Vagina (tissue), 2 donors: ENCODE measurements at regions not wholly inside any gene's neighbourhood (a gene's known extent, or its start where the extent isn't known, plus 50 kb on each side); places are given as distances from the start of the nearest gene placed in this dataset.

ENCODE experiments used
- POLR2A ChIP-seq, 2 donors: fragments of 450-650 bp; IDR thresholded peaks; one replicate each; pipeline ENCODE4 v1.6.1; 2017; ENCODE audit warnings: antibody characterized with exemption in 2 of 2, mild to moderate bottlenecking in 2 of 2, moderate library complexity in 2 of 2
- POLR2AphosphoS5 ChIP-seq, 2 donors: sonication (generic); formaldehyde crosslinking; IDR thresholded peaks; one replicate each; pipeline ENCODE4 v1.9.0; 2017; ENCODE audit warnings: antibody characterized with exemption in 2 of 2, mild to moderate bottlenecking in 2 of 2, low read depth in 1 of 2; ENCODE audit not compliant: insufficient read depth in 1 of 2
- TF ChIP-seq, protein P1 (sequence below), 3 experiments: fragments of 450-650 bp in 2 of 3; fragments of 200-600 bp in 1 of 3; sonication (generic) in 1 of 3; IDR thresholded peaks; one replicate each; pipeline ENCODE4 v1.5.1; 2017 to 2019; ENCODE audit warnings: antibody characterized with exemption in 3 of 3, mild to moderate bottlenecking in 2 of 3, moderate library complexity in 2 of 3

DNA sequence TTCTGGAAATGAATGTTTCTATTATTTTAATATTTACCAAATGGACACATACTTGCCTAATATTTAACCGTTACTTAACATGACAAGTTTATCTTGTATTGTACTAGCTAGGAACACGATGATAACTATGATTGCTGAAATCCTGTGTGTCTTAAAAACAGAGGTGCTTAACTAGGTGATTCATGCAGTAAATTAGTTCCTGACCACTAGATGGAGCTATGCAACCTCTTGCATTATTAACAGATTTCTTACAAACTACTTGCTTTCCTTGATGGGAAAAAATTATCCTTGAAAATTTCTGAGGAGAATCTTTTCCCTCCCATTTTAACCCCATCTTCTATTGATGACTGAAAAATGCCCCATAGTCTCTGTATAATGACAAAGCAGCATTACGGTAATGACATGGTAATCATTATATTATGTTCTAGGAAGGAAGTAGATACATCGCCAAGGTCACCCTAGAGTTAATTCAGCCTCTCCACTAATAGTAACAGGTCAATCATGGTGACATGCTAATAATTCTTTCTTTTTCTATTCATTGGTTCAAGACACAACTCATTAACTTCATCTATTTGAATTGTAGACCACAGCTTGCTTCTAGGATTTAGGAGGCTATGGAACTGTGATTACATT, 844.2 kb downstream of the RAPGEF2 start:
- TF ChIP-seq, protein P1, sequence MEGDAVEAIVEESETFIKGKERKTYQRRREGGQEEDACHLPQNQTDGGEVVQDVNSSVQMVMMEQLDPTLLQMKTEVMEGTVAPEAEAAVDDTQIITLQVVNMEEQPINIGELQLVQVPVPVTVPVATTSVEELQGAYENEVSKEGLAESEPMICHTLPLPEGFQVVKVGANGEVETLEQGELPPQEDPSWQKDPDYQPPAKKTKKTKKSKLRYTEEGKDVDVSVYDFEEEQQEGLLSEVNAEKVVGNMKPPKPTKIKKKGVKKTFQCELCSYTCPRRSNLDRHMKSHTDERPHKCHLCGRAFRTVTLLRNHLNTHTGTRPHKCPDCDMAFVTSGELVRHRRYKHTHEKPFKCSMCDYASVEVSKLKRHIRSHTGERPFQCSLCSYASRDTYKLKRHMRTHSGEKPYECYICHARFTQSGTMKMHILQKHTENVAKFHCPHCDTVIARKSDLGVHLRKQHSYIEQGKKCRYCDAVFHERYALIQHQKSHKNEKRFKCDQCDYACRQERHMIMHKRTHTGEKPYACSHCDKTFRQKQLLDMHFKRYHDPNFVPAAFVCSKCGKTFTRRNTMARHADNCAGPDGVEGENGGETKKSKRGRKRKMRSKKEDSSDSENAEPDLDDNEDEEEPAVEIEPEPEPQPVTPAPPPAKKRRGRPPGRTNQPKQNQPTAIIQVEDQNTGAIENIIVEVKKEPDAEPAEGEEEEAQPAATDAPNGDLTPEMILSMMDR (IDR thresholded peaks at IDR 0.05) = peak in 2 of 3 experiments; percentile 25 to 31
- TF ChIP-seq POLR2A (IDR thresholded peaks at IDR 0.05) (no peak), POLR2AphosphoS5 (IDR thresholded peaks at IDR 0.05; ENCODE audit: insufficient read depth in 1 of 2, low read depth in 1 of 2) (no peak)
